ENCODE measurements at regions not wholly inside any gene's neighbourhood (a gene's known extent, or its start where the extent isn't known, plus 50 kb on each side); places are given as distances from the start of the nearest gene placed in this dataset.
"Not testable (repeated sequence)": the region's sequence is repeated elsewhere in the genome, so short reads cannot be mapped to it uniquely, and the experiment has no call there.

DNA sequence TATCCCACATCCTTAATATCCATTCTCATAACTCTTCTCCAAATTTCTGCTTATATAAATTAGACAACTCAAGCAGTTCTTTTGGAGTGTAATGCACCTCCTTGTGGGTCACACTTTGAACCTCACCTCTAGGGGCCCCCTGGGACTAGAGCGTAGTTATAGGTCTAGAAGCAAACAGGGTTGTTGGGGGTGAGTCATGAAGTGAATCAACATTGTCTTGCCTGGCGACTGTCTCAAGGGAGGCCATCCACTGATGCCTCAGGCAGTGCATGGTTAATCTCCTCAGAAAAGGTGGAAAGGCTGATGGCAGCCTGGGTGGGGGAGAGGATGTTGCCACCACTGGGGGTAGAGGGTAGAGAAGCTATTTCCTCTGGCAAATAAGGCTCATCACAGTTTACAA is 129.1 kb downstream of the TNFRSF21 start:
- Mint-ChIP-seq H3K4me3 (ENCODE audit: unreplicated experiment) (no peak overlapping the region), H3K36me3 (ENCODE audit: low read depth) (no peaks in the 10 kb centered on the region), H3K27me3 (ENCODE audit: low read depth) (no peaks in the 10 kb centered on the region), H3K4me1 (ENCODE audit: low read depth) (no peaks in the 10 kb centered on the region), H3K9me3 (ENCODE audit: low read depth) (peaks cover 3% of the 10 kb centered on the region), H3K27ac (ENCODE audit: unreplicated experiment) (no peak overlapping the region)
- TF ChIP-seq, protein P1, sequence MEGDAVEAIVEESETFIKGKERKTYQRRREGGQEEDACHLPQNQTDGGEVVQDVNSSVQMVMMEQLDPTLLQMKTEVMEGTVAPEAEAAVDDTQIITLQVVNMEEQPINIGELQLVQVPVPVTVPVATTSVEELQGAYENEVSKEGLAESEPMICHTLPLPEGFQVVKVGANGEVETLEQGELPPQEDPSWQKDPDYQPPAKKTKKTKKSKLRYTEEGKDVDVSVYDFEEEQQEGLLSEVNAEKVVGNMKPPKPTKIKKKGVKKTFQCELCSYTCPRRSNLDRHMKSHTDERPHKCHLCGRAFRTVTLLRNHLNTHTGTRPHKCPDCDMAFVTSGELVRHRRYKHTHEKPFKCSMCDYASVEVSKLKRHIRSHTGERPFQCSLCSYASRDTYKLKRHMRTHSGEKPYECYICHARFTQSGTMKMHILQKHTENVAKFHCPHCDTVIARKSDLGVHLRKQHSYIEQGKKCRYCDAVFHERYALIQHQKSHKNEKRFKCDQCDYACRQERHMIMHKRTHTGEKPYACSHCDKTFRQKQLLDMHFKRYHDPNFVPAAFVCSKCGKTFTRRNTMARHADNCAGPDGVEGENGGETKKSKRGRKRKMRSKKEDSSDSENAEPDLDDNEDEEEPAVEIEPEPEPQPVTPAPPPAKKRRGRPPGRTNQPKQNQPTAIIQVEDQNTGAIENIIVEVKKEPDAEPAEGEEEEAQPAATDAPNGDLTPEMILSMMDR (IDR thresholded peaks at IDR 0.05) = no peak
- no peak for DNase-seq (ENCODE audit: low spot score)

DNA sequence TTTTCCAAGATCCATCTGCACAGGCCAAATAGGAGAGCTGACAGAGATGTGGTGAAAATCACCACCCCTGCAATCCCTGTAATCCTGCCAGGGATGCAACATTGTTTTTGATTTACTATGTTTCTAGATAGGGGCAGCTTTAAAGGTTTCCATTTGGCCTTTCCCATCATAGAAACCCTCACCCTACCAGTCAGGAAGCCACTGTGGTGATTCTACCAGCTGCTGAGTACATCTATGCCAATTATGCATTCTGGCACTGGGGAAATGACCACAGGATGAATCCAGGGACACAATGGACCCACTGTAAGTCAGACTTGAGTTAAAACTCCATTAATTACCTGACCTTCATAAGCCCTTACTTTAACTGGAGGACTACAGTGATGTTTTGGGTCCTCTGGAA is 130.4 kb downstream of the TNFRSF21 start:
- Mint-ChIP-seq H3K27me3 (ENCODE audit: low read depth) (no peaks in the 10 kb centered on the region), H3K4me3 (ENCODE audit: unreplicated experiment) (no peak overlapping the region), H3K27ac (ENCODE audit: unreplicated experiment) (no peak overlapping the region), H3K9me3 (ENCODE audit: low read depth) (peaks cover 3% of the 10 kb centered on the region), H3K4me1 (ENCODE audit: low read depth) (no peaks in the 10 kb centered on the region), H3K36me3 (ENCODE audit: low read depth) (no peaks in the 10 kb centered on the region)
- no peak for DNase-seq (ENCODE audit: low spot score)
- TF ChIP-seq, protein P1 (IDR thresholded peaks at IDR 0.05) = no peak

DNA sequence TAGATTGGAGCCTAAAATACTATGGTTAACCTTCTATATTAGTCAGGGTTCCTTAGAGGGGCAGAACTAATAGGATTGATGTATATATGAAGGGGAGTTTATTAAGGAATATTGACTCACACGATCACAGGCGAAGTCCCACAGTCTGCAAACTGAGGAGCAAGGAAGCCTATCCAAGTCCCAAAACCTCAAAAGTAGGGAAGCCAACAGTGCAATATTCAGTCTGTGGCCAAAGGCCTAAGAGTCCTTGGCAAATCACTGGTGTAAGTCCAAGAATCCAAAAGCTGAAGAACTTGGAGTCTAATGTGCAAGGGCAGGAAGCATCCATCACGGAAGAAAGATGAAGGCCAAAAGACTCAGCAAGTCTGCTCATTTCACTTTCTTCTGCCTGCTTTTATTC is 133.5 kb upstream of the ADGRF1 start:
- H3K36me3 Mint-ChIP-seq (ENCODE audit: low read depth) = no peaks in the 10 kb centered on the region
- H3K9me3 Mint-ChIP-seq (ENCODE audit: low read depth) = peaks cover 3% of the 10 kb centered on the region
- H3K4me1 Mint-ChIP-seq (ENCODE audit: low read depth) = no peaks in the 10 kb centered on the region
- DNase-seq (ENCODE audit: low spot score) = no peak
- TF ChIP-seq, protein P1 (IDR thresholded peaks at IDR 0.05) = no peak
- H3K27me3 Mint-ChIP-seq (ENCODE audit: low read depth) = no peaks in the 10 kb centered on the region
- no peak overlapping the region for H3K4me3 Mint-ChIP-seq (ENCODE audit: unreplicated experiment)
- no peak overlapping the region for H3K27ac Mint-ChIP-seq (ENCODE audit: unreplicated experiment)

DNA sequence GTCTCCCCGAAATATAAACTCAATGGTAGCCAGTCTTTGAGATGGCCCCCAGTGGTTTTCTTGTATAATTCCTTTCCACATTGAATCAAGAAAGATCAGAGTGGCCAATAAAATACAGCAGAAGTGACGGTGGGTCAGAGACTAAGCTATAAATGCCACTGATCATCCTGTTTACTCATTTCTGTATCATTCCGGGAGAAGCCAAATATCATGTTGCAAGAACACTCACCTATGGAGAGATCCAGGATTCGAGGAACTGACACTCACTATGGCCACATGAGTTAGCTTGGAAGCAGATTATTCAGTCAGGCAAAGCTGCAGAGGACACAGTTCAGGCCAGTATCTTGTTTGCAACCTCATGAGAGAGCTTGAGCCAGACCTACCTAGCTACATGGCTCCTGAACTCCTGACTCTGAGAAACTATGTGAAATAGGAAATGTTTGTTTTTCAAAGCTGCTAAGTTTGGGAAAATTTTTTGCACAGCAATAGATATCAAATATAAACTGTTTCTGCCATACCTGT is 132.4 kb upstream of the ADGRF1 start:
- no peaks in the 10 kb centered on the region for H3K27me3 Mint-ChIP-seq (ENCODE audit: low read depth)
- peaks cover 3% of the 10 kb centered on the region for H3K9me3 Mint-ChIP-seq (ENCODE audit: low read depth)
- no peaks in the 10 kb centered on the region for H3K36me3 Mint-ChIP-seq (ENCODE audit: low read depth)
- TF ChIP-seq, protein P1 (IDR thresholded peaks at IDR 0.05) = no peak
- H3K4me3 Mint-ChIP-seq (ENCODE audit: unreplicated experiment) = no peak overlapping the region
- peaks cover 10% of the 10 kb centered on the region for H3K4me1 Mint-ChIP-seq (ENCODE audit: low read depth)
- no peak overlapping the region for H3K27ac Mint-ChIP-seq (ENCODE audit: unreplicated experiment)
- DNase-seq (ENCODE audit: low spot score) = no peak

DNA sequence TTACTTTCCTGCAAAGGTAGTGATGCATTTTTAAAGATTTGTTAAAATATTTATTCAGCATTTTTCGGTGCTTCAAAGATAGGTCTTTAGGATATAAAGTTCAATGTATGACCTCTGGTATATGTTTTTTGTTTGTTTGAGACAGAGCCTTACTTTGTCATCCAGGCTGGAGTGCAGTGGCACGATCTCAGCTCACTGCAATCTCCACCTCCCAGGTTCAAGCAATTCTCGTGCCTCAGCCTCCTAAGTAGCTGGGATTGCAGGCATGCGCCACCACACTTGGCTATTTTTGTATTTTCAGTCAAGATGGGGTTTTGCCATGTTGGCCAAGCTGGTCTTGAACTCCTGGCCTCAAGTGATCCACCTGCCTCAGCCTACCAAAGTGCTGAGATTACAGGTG is 131.9 kb upstream of the ADGRF1 start:
- H3K36me3 Mint-ChIP-seq (ENCODE audit: low read depth); H3K27me3 Mint-ChIP-seq (ENCODE audit: low read depth); DNase-seq (ENCODE audit: low spot score); H3K27ac Mint-ChIP-seq (ENCODE audit: unreplicated experiment); H3K9me3 Mint-ChIP-seq (ENCODE audit: low read depth); H3K4me3 Mint-ChIP-seq (ENCODE audit: unreplicated experiment): not testable (repeated sequence)
- peaks cover 13% of the 10 kb centered on the region for H3K4me1 Mint-ChIP-seq (ENCODE audit: low read depth)

DNA sequence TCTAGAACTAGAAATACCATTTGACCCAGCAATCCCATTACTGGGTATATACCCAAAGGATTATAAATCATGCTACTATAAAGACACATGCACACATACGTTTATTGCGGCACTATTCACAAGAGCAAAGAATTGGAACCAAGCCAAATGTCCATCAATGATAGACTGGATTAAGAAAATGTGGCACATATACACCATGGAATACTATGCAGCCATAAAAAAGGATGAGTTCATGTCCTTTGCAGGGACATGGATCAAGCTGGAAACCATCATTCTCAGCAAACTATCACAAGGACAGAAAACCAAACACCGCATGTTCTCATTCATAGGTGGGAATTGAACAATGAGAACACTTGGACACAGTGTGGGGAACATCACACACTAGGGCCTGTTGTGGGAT is 131.0 kb upstream of the ADGRF1 start:
- peaks cover 22% of the 10 kb centered on the region for H3K4me1 Mint-ChIP-seq (ENCODE audit: low read depth)
- H3K27ac Mint-ChIP-seq (ENCODE audit: unreplicated experiment); H3K27me3 Mint-ChIP-seq (ENCODE audit: low read depth); H3K4me3 Mint-ChIP-seq (ENCODE audit: unreplicated experiment); H3K36me3 Mint-ChIP-seq (ENCODE audit: low read depth); DNase-seq (ENCODE audit: low spot score); H3K9me3 Mint-ChIP-seq (ENCODE audit: low read depth): not testable (repeated sequence)

Measured in chondrocyte (in vitro differentiated cells).